Hepatocyte (in vitro differentiated cells): ENCODE measurements at regions not wholly inside any gene's neighbourhood (a gene's known extent, or its start where the extent isn't known, plus 50 kb on each side); places are given as distances from the start of the nearest gene placed in this dataset.

ENCODE experiments used
- DNase-seq: peaks from one replicate; pipeline ENCODE4 v3.0.0-alpha.2; 2016; ENCODE audit warnings: low spot score
- H2AFZ ChIP-seq: fragments of 200-600 bp; sonication (generic); 2 replicates; pipeline ENCODE4 v1.6.0; 2016; ENCODE audit warnings: antibody characterized with exemption, mild to moderate bottlenecking
- H3K27ac ChIP-seq: fragments of 200-600 bp; sonication (generic); 2 replicates; pipeline ENCODE4 v1.5.1; 2016; ENCODE audit warnings: mild to moderate bottlenecking
- H3K27me3 ChIP-seq: fragments of 200-600 bp; sonication (generic); 2 replicates; pipeline ENCODE4 v1.6.1; 2016
- H3K36me3 ChIP-seq: fragments of 200-600 bp; sonication (generic); replicated peaks from 2 replicates; pipeline ENCODE4 v1.5.1; 2016; ENCODE audit warnings: low read depth; ENCODE audit not compliant: insufficient read depth
- H3K4me1 ChIP-seq: fragments of 200-600 bp; sonication (generic); 2 replicates; pipeline ENCODE4 v1.5.1; 2016; ENCODE audit warnings: mild to moderate bottlenecking, moderate library complexity; ENCODE audit not compliant: insufficient read depth
- H3K4me2 ChIP-seq: fragments of 200-600 bp; sonication (generic); 2 replicates; pipeline ENCODE4 v1.6.0; 2016
- H3K4me3 ChIP-seq: fragments of 200-600 bp; sonication (generic); 2 replicates; pipeline ENCODE4 v1.5.1; 2016; ENCODE audit warnings: mild to moderate bottlenecking
- H3K79me2 ChIP-seq: fragments of 200-600 bp; sonication (generic); 2 replicates; pipeline ENCODE4 v1.6.0; 2017; ENCODE audit warnings: mild to moderate bottlenecking
- H3K9me2 ChIP-seq: fragments of 200-600 bp; sonication (generic); replicated peaks from 2 replicates; pipeline ENCODE4 v1.6.0; 2017; ENCODE audit warnings: mild to moderate bottlenecking; ENCODE audit not compliant: insufficient read depth
- H3K9me3 ChIP-seq: fragments of 200-600 bp; sonication (generic); 2 replicates; pipeline ENCODE4 v1.5.1; 2016; ENCODE audit warnings: low read depth, mild to moderate bottlenecking
- H4K20me1 ChIP-seq: fragments of 200-600 bp; sonication (generic); 2 replicates; pipeline ENCODE4 v1.6.0; 2016; ENCODE audit warnings: mild to moderate bottlenecking; ENCODE audit not compliant: insufficient read depth, poor library complexity, severe bottlenecking
- CTCF ChIP-seq: fragments of 200-600 bp; sonication (generic); IDR thresholded peaks from 2 replicates; pipeline ENCODE4 v1.5.1; 2016; ENCODE audit warnings: antibody characterized with exemption, mild to moderate bottlenecking; ENCODE audit not compliant: poor library complexity
- EZH2 ChIP-seq: fragments of 200-600 bp; sonication (generic); IDR thresholded peaks from 2 replicates; pipeline ENCODE4 v1.6.1; 2016; ENCODE audit warnings: antibody characterized with exemption, mild to moderate bottlenecking, borderline replicate concordance
- EZH2phosphoT487 ChIP-seq: fragments of 200-600 bp; sonication (generic); IDR thresholded peaks from one replicate; pipeline ENCODE4 v1.6.1; 2018; ENCODE audit warnings: antibody characterized with exemption, mild to moderate bottlenecking, low read depth, moderate library complexity; ENCODE audit not compliant: unreplicated experiment, severe bottlenecking
- WGBS: methylation state at CpG from one replicate; pipeline ENCODE4 v1.1.6; 2016; ENCODE audit warnings: low lambda C conversion rate; ENCODE audit errors: missing lambda C conversion rate; 5-methylcytosine and 5-hydroxymethylcytosine counted together

GRCh38 chr1:82706741-82707140 lies 906.0 kb downstream of the ADGRL2 start:
- Histone ChIP-seq H3K9me2 (no peaks in the 10 kb centered on the region), H3K27me3 (no peaks in the 10 kb centered on the region), H3K4me1 (no peaks in the 10 kb centered on the region), H3K4me2 (no peak overlapping the region), H3K4me3 (no peak overlapping the region), H3K79me2 (no peaks in the 10 kb centered on the region), H3K9me3 (no peaks in the 10 kb centered on the region), H2AFZ (no peak overlapping the region), H3K27ac (no peak overlapping the region), H4K20me1 (no peaks in the 10 kb centered on the region), H3K36me3 (no peaks in the 10 kb centered on the region)
- no peak for DNase-seq
- WGBS: 96% methylated on average over 2 of the region's 2 CpGs
- TF ChIP-seq EZH2: no peak
- no peak for TF ChIP-seq EZH2phosphoT487
- no peak for TF ChIP-seq CTCF

GRCh38 chr1:82704966-82705365 lies 904.2 kb downstream of the ADGRL2 start:
- H4K20me1 ChIP-seq: no peaks in the 10 kb centered on the region
- H3K79me2 ChIP-seq: no peaks in the 10 kb centered on the region
- H3K27ac ChIP-seq: no peak overlapping the region
- no peaks in the 10 kb centered on the region for H3K36me3 ChIP-seq
- H3K4me1 ChIP-seq: no peaks in the 10 kb centered on the region
- no peak overlapping the region for H3K4me2 ChIP-seq
- H3K9me2 ChIP-seq: no peaks in the 10 kb centered on the region
- H3K4me3 ChIP-seq: no peak overlapping the region
- no peak for DNase-seq
- no peaks in the 10 kb centered on the region for H3K27me3 ChIP-seq
- no peak overlapping the region for H2AFZ ChIP-seq
- TF ChIP-seq EZH2phosphoT487: no peak
- TF ChIP-seq EZH2: no peak
- TF ChIP-seq CTCF: no peak
- no peaks in the 10 kb centered on the region for H3K9me3 ChIP-seq

GRCh38 chr1:82704393-82704792 lies 903.7 kb downstream of the ADGRL2 start:
- no peaks in the 10 kb centered on the region for H3K9me2 ChIP-seq
- no peak for DNase-seq
- H3K36me3 ChIP-seq: no peaks in the 10 kb centered on the region
- H3K27ac ChIP-seq: no peak overlapping the region
- no peaks in the 10 kb centered on the region for H3K27me3 ChIP-seq
- no peak overlapping the region for H2AFZ ChIP-seq
- WGBS: 60% methylated on average over 3 of the region's 3 CpGs
- no peak overlapping the region for H3K4me3 ChIP-seq
- no peak overlapping the region for H3K4me2 ChIP-seq
- H3K4me1 ChIP-seq: no peaks in the 10 kb centered on the region
- H3K79me2 ChIP-seq: no peaks in the 10 kb centered on the region
- H3K9me3 ChIP-seq: no peaks in the 10 kb centered on the region
- no peak for TF ChIP-seq EZH2phosphoT487
- TF ChIP-seq EZH2: no peak
- no peak for TF ChIP-seq CTCF
- H4K20me1 ChIP-seq: no peaks in the 10 kb centered on the region

- no peak for DNase-seq
- Histone ChIP-seq H3K27ac (no peak overlapping the region), H3K36me3 (no peaks in the 10 kb centered on the region), H3K9me3 (no peaks in the 10 kb centered on the region), H2AFZ (no peak overlapping the region), H4K20me1 (no peaks in the 10 kb centered on the region), H3K27me3 (no peaks in the 10 kb centered on the region), H3K4me2 (no peak overlapping the region), H3K79me2 (no peaks in the 10 kb centered on the region), H3K4me3 (no peak overlapping the region), H3K9me2 (no peaks in the 10 kb centered on the region), H3K4me1 (no peaks in the 10 kb centered on the region)
- TF ChIP-seq CTCF (no peak), EZH2 (no peak), EZH2phosphoT487 (no peak)
These were observed 903.2 kb downstream of the ADGRL2 start for GRCh38 chr1:82703951-82704350.
